HEK293T (cell line): ENCODE measurements at regions not wholly inside any gene's neighbourhood (a gene's known extent, or its start where the extent isn't known, plus 50 kb on each side); places are given as distances from the start of the nearest gene placed in this dataset.
A peak's percentile ranks its signal among the peaks of the same experiment; 100 is the strongest.

Source experiments
- CTCF ChIA-PET: fragments of 350-600 bp; formaldehyde crosslinking; extraction: SDS; loops from one replicate; lab custom pipeline; 2021; ENCODE audit warnings: antibody characterized with exemption, inconsistent platforms; lab: Yijun Ruan, JAX
- POLR2A ChIA-PET: fragments of 350-600 bp; formaldehyde crosslinking; extraction: SDS; loops from one replicate; lab custom pipeline; 2020; ENCODE audit warnings: antibody characterized with exemption, inconsistent platforms; lab: Yijun Ruan, JAX
- DNase-seq: peaks from one replicate; pipeline ENCODE4 v3.0.0; 2012; ENCODE audit warnings: mixed read lengths; ENCODE audit errors: extremely low spot score
- ARNT ChIP-seq: fragments of 450-650 bp; IDR thresholded peaks from 2 replicates; pipeline ENCODE4 v1.6.1; 2017; ENCODE audit warnings: mild to moderate bottlenecking
- BHLHE40 ChIP-seq: fragments of 450-650 bp; IDR thresholded peaks from 2 replicates; pipeline ENCODE4 v1.6.1; 2016; ENCODE audit warnings: mild to moderate bottlenecking, moderate library complexity, borderline replicate concordance
- CTBP1 ChIP-seq: fragments of 450-650 bp; IDR thresholded peaks from 2 replicates; pipeline ENCODE4 v1.6.1; 2016; ENCODE audit warnings: borderline replicate concordance
- ELF4 ChIP-seq: fragments of 450-650 bp; IDR thresholded peaks from 2 replicates; pipeline ENCODE4 v1.6.1; 2017; ENCODE audit warnings: antibody characterized with exemption
- FOXA1 ChIP-seq: fragments of 450-650 bp; IDR thresholded peaks from 2 replicates; pipeline ENCODE4 v1.6.1; 2016; ENCODE audit warnings: mild to moderate bottlenecking
- FOXK2 ChIP-seq: fragments of 450-650 bp; IDR thresholded peaks from 2 replicates; pipeline ENCODE4 v1.6.1; 2016; ENCODE audit warnings: mild to moderate bottlenecking
- FOXM1 ChIP-seq: fragments of 450-650 bp; IDR thresholded peaks from 2 replicates; pipeline ENCODE4 v1.6.1; 2017; ENCODE audit warnings: mild to moderate bottlenecking, borderline replicate concordance
- HDGF ChIP-seq: fragments of 450-650 bp; IDR thresholded peaks from 2 replicates; pipeline ENCODE4 v1.6.1; 2017; ENCODE audit warnings: antibody characterized with exemption, borderline replicate concordance
- L3MBTL2 ChIP-seq: fragments of 450-650 bp; conservative IDR thresholded peaks from 2 replicates; pipeline ENCODE4 v1.6.1; 2016; ENCODE audit warnings: mild to moderate bottlenecking
- LEF1 ChIP-seq: fragments of 450-650 bp; IDR thresholded peaks from 2 replicates; pipeline ENCODE4 v1.6.1; 2017; ENCODE audit warnings: mild to moderate bottlenecking, borderline replicate concordance
- NFRKB ChIP-seq: fragments of 450-650 bp; IDR thresholded peaks from 2 replicates; pipeline ENCODE4 v1.6.1; 2016; ENCODE audit warnings: mild to moderate bottlenecking, moderate library complexity
- PKNOX1 ChIP-seq: fragments of 450-650 bp; IDR thresholded peaks from 2 replicates; pipeline ENCODE4 v1.6.1; 2016
- SP1 ChIP-seq: fragments of 450-650 bp; IDR thresholded peaks from 2 replicates; pipeline ENCODE4 v1.6.1; 2017
- SUZ12 ChIP-seq: fragments of 450-650 bp; IDR thresholded peaks from 2 replicates; pipeline ENCODE4 v1.6.1; 2016; ENCODE audit warnings: mild to moderate bottlenecking
- TARDBP ChIP-seq: fragments of 450-650 bp; IDR thresholded peaks from 2 replicates; pipeline ENCODE4 v1.6.1; 2016
- ZNF384 ChIP-seq: fragments of 450-650 bp; IDR thresholded peaks from 2 replicates; pipeline ENCODE4 v1.6.1; 2016

- POLR2A ChIA-PET, result no interaction called here
- CTCF ChIA-PET, result no interaction called here
- DNase-seq, result no peak
- no peak for TF ChIP-seq HDGF
Measured at GRCh38 chr20:20849161-20849560, 136.7 kb upstream of the RALGAPA2 start.

GRCh38 chr20:20847814-20848213, 135.4 kb upstream of the RALGAPA2 start:
- CTCF ChIA-PET, result no interaction called here
- DNase-seq, result no peak
- TF ChIP-seq TARDBP (no peak), BHLHE40 (no peak), PKNOX1 (no peak), FOXM1 (no peak), FOXA1 (no peak), NFRKB (no peak), SUZ12 (no peak), HDGF (no peak), ARNT (no peak), SP1 (no peak), L3MBTL2 (no peak)
- POLR2A ChIA-PET, result no interaction called here

- no peak for DNase-seq
Measured at GRCh38 chr20:20843982-20844381, 131.5 kb upstream of the RALGAPA2 start.

GRCh38 chr20:20839771-20840170, 127.3 kb upstream of the RALGAPA2 start:
- DNase-seq, result no peak
- ChIA-PET POLR2A (interaction anchor here (3.1 kb wide), 1 partner anchor 682 kb away, joined by 12 read pairs; no protein-coding TSS in a partner anchor), CTCF (no interaction called here)
- TF ChIP-seq FOXK2 (no peak), PKNOX1 (no peak), L3MBTL2 (no peak), SUZ12 (no peak), NFRKB (no peak), FOXM1 (no peak), TARDBP (no peak), ZNF384 (no peak)

More at GRCh38 chr20:20843982-20844381, 131.5 kb upstream of the RALGAPA2 start:
- ChIA-PET POLR2A (no interaction called here), CTCF (interaction anchor here (0.7 to 1.0 kb wide), 2 partner anchors 206 to 729 kb away, joined by 3 to 4 read pairs; no protein-coding TSS in a partner anchor)
- no peak for TF ChIP-seq TARDBP
- TF ChIP-seq ELF4, result no peak
- no peak for TF ChIP-seq NFRKB
- TF ChIP-seq FOXK2, result no peak
- TF ChIP-seq BHLHE40, result no peak
- TF ChIP-seq L3MBTL2, result no peak
- no peak for TF ChIP-seq ZNF384
- no peak for TF ChIP-seq LEF1
- TF ChIP-seq SP1, result no peak
- no peak for TF ChIP-seq SUZ12
- TF ChIP-seq PKNOX1, result no peak
- no peak for TF ChIP-seq CTBP1
- no peak for TF ChIP-seq FOXM1
- TF ChIP-seq FOXA1, result no peak

GRCh38 chr20:20837574-20838021, 125.2 kb upstream of the RALGAPA2 start:
- ChIA-PET POLR2A (interaction anchor here (3.1 kb wide), 1 partner anchor 684 kb away, joined by 12 read pairs; no protein-coding TSS in a partner anchor), CTCF (interaction anchor here (0.6 to 1.4 kb wide), 11 partner anchors 9 to 785 kb away, joined by 3 to 6 read pairs (median 4); no protein-coding TSS in a partner anchor)
- TF ChIP-seq CTBP1, result no peak
- TF ChIP-seq LEF1, result no peak
- TF ChIP-seq PKNOX1, result no peak
- DNase-seq, result peak; percentile 73

GRCh38 chr20:20836836-20837235, 124.4 kb upstream of the RALGAPA2 start:
- POLR2A ChIA-PET, result no interaction called here
- no peak for DNase-seq
- CTCF ChIA-PET, result interaction anchor here (0.6 to 1.4 kb wide), 6 partner anchors 23 to 778 kb away, joined by 3 to 6 read pairs (median 4); no protein-coding TSS in a partner anchor
- TF ChIP-seq FOXA1 (no peak), SUZ12 (no peak), SP1 (no peak), BHLHE40 (no peak), ELF4 (no peak), FOXM1 (no peak), HDGF (no peak), TARDBP (no peak), NFRKB (no peak), CTBP1 (no peak), ZNF384 (no peak), PKNOX1 (no peak), LEF1 (no peak), L3MBTL2 (no peak), FOXK2 (no peak)
